Caco-2 (cell line): ENCODE measurements at regions not wholly inside any gene's neighbourhood (a gene's known extent, or its start where the extent isn't known, plus 50 kb on each side); places are given as distances from the start of the nearest gene placed in this dataset.

Experiments
- BruUV-seq: library from RNA; stranded (reverse); fragments of 400-500 nt; replicated peaks from 2 replicates; lab custom pipeline; 2021; lab: Mats Ljungman, UMichigan
- CTCF ChIA-PET: fragments of 300-600 bp; sonication (Branson Sonifier 250); formaldehyde crosslinking; loops from one replicate; lab custom pipeline; 2022; ENCODE audit warnings: antibody characterized with exemption; lab: Charles Lee
- POLR2A ChIA-PET: fragments of 300-600 bp; sonication (Branson Sonifier 250); formaldehyde crosslinking; loops from one replicate; lab custom pipeline; 2022; ENCODE audit warnings: antibody characterized with exemption; lab: Charles Lee
- DNase-seq, 2 experiments: peaks; one replicate each; pipeline versions ENCODE4 v3.0.0 to v3.0.0-alpha.2; 2020 to 2022
- H3K27me3 ChIP-seq: replicated peaks from 2 replicates; pipeline ENCODE4 v1.6.0; 2011; ENCODE audit warnings: low read length; ENCODE audit not compliant: control insufficient read depth, insufficient read depth
- H3K36me3 ChIP-seq: 2 replicates; pipeline ENCODE4 v1.5.1; 2011; ENCODE audit warnings: low read length; ENCODE audit not compliant: control insufficient read depth, insufficient read depth
- H3K4me1 ChIP-seq: fragments of 250-450 bp; sonication (Bioruptor Pico); 2 replicates; pipeline ENCODE4 v1.5.1; 2020; ENCODE audit warnings: mild to moderate bottlenecking
- H3K4me3 ChIP-seq: 2 replicates; pipeline ENCODE4 v1.5.1; 2011; ENCODE audit warnings: low read depth, mild to moderate bottlenecking, control low read depth, low read length
- H3K9me3 ChIP-seq: fragments of 250-450 bp; sonication (Bioruptor Pico); 2 replicates; pipeline ENCODE4 v1.5.1; 2020; ENCODE audit warnings: mild to moderate bottlenecking, moderate library complexity
- H3K27ac Mint-ChIP-seq: one replicate; pipeline ENCODE4 v1.8.0; 2022; ENCODE audit warnings: mixed read lengths; ENCODE audit not compliant: unreplicated experiment
- H3K27me3 Mint-ChIP-seq: one replicate; pipeline ENCODE4 v1.8.0; 2022; ENCODE audit warnings: mixed read lengths; ENCODE audit not compliant: insufficient read depth, unreplicated experiment
- H3K36me3 Mint-ChIP-seq: one replicate; pipeline ENCODE4 v1.8.0; 2022; ENCODE audit warnings: mild to moderate bottlenecking, mixed read lengths; ENCODE audit not compliant: insufficient read depth, unreplicated experiment
- H3K4me1 Mint-ChIP-seq: one replicate; pipeline ENCODE4 v1.8.0; 2022; ENCODE audit warnings: low read depth, mixed read lengths; ENCODE audit not compliant: unreplicated experiment
- H3K4me3 Mint-ChIP-seq: one replicate; pipeline ENCODE4 v1.8.0; 2022; ENCODE audit warnings: mild to moderate bottlenecking, moderate library complexity, mixed read lengths; ENCODE audit not compliant: unreplicated experiment
- H3K9me3 Mint-ChIP-seq: one replicate; pipeline ENCODE4 v1.8.0; 2022; ENCODE audit warnings: mixed read lengths; ENCODE audit not compliant: unreplicated experiment
- intact Hi-C: fragments of 100-400 bp; cut with micrococcal nuclease; formaldehyde crosslinking; loops from one replicate; pipeline ENCODE4 v1.10.0; 2022; ENCODE audit not compliant: unreplicated experiment
- TF ChIP-seq, protein P1 (sequence below), 2 experiments: fragments of 200-600 bp in 1 of 2; IDR thresholded peaks; 1 replicate in 1 of 2; 2 replicates in 1 of 2; pipeline versions ENCODE4 v1.5.1 to v1.8.0; 2011 to 2022; ENCODE audit warnings: antibody characterized with exemption in 1 of 2, control low read depth in 1 of 2, inconsistent platforms in 1 of 2, low read depth in 1 of 2, low read length in 1 of 2, mild to moderate bottlenecking in 1 of 2, moderate library complexity in 1 of 2; ENCODE audit not compliant: insufficient read depth in 1 of 2, severe bottlenecking in 1 of 2, unreplicated experiment in 1 of 2

DNA sequence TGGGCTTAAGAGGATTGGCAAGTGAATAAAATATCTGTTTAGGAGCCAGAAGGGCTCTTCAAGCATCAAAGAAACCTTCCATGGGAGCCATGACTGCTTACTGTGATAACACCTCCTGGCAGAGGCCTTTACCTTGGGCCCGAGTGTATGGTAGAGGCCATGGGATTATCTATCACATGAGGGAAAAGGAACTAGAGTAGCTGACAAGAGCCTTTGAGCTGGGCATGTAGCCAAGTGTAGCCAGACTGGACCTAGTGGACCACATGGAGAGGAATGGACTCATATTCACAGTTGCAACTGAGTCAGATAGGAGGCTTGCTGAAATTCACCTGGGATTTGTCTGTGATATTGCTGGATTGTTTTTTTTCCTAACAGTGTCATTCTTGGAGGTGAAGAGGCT lies 276.0 kb upstream of the ZFHX3 start:
- BruUV-seq, result no TSS peak
- POLR2A ChIA-PET, result no interaction called here
- no peaks in the 10 kb centered on the region; the same call in 1 of the 2 replicates for H3K9me3 ChIP-seq
- no peaks in the 10 kb centered on the region for H3K36me3 Mint-ChIP-seq
- H3K27me3 ChIP-seq, result no peaks in the 10 kb centered on the region
- H3K4me3 ChIP-seq, result no peak overlapping the region
- H3K4me3 Mint-ChIP-seq, result no peak overlapping the region
- TF ChIP-seq, protein P1, sequence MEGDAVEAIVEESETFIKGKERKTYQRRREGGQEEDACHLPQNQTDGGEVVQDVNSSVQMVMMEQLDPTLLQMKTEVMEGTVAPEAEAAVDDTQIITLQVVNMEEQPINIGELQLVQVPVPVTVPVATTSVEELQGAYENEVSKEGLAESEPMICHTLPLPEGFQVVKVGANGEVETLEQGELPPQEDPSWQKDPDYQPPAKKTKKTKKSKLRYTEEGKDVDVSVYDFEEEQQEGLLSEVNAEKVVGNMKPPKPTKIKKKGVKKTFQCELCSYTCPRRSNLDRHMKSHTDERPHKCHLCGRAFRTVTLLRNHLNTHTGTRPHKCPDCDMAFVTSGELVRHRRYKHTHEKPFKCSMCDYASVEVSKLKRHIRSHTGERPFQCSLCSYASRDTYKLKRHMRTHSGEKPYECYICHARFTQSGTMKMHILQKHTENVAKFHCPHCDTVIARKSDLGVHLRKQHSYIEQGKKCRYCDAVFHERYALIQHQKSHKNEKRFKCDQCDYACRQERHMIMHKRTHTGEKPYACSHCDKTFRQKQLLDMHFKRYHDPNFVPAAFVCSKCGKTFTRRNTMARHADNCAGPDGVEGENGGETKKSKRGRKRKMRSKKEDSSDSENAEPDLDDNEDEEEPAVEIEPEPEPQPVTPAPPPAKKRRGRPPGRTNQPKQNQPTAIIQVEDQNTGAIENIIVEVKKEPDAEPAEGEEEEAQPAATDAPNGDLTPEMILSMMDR (IDR thresholded peaks at IDR 0.05; ENCODE audit: insufficient read depth in 1 of 2, low read depth in 1 of 2, low read length in 1 of 2, severe bottlenecking in 1 of 2, unreplicated experiment in 1 of 2), result no peak
- peaks cover 4% of the 10 kb centered on the region for H3K27me3 Mint-ChIP-seq
- H3K4me1 ChIP-seq, result peaks cover 16% of the 10 kb centered on the region
- CTCF ChIA-PET, result no interaction called here
- no peaks in the 10 kb centered on the region for H3K4me1 Mint-ChIP-seq
- H3K36me3 ChIP-seq, result no peaks in the 10 kb centered on the region
- no peaks in the 10 kb centered on the region for H3K9me3 Mint-ChIP-seq
- H3K27ac Mint-ChIP-seq, result no peak overlapping the region
- intact Hi-C loops, result no loop called here
- no peak for DNase-seq

DNA sequence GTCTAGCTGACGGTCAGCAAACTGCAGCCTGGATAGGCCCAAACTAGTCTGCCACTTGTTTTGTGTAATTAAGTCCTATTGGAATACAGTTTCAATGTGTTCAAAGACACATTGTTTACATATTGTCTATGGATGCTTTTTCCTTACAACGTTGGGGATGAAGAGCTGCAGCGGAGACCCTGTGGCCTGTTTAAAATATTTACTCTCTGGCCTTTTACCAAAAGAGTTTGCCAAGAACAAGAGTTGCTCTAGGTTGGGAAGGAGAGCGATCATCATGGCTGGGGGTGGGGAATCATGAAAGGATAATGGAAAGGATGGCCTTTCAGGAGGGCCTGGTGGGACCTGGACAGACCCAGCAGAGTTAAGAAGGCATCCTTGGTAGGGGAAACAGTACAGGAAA lies 274.9 kb upstream of the ZFHX3 start:
- no peak overlapping the region for H3K4me3 ChIP-seq
- TF ChIP-seq, protein P1 (IDR thresholded peaks at IDR 0.05; ENCODE audit: insufficient read depth in 1 of 2, low read depth in 1 of 2, low read length in 1 of 2, severe bottlenecking in 1 of 2, unreplicated experiment in 1 of 2), result no peak
- H3K27me3 ChIP-seq, result no peaks in the 10 kb centered on the region
- Mint-ChIP-seq H3K4me3 (no peak overlapping the region), H3K36me3 (no peaks in the 10 kb centered on the region), H3K4me1 (no peaks in the 10 kb centered on the region), H3K27ac (no peak overlapping the region), H3K27me3 (peaks cover 4% of the 10 kb centered on the region), H3K9me3 (no peaks in the 10 kb centered on the region)
- no peaks in the 10 kb centered on the region for H3K36me3 ChIP-seq
- H3K9me3 ChIP-seq, result no peaks in the 10 kb centered on the region; the same call in 1 of the 2 replicates
- DNase-seq, result no peak
- ChIA-PET POLR2A (no interaction called here), CTCF (no interaction called here)
- no TSS peak for BruUV-seq
- peaks cover 16% of the 10 kb centered on the region for H3K4me1 ChIP-seq
- intact Hi-C loops, result no loop called here

DNA sequence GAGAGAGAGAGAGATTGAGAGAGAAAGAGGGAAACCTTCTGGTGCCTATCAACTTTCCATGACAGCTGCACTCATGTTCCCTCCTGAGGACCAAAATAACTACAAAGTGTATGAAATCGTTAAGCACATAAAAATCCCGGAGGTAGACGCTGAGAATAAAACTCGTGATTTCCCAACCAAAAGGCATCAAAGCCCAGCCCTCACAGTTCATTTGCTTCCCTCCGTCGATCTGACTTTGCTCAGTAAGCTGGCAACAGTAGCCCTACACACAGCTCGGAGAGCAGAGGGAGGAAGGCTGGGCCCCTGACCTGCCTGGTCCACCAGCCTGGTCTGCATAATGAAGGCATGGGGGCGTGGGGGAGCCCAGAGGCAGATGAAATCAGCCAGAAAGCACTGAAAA lies 273.9 kb upstream of the ZFHX3 start:
- CTCF ChIA-PET, result no interaction called here
- intact Hi-C loops, result no loop called here
- no TSS peak for BruUV-seq

More for the DNA sequence above, 273.9 kb upstream of the ZFHX3 start:
- Mint-ChIP-seq H3K27me3 (peaks cover 4% of the 10 kb centered on the region), H3K27ac (no peak overlapping the region), H3K4me3 (no peak overlapping the region), H3K36me3 (no peaks in the 10 kb centered on the region), H3K4me1 (no peaks in the 10 kb centered on the region), H3K9me3 (no peaks in the 10 kb centered on the region)
- no peaks in the 10 kb centered on the region for H3K9me3 ChIP-seq
- H3K36me3 ChIP-seq, result no peaks in the 10 kb centered on the region
- DNase-seq, result no peak
- H3K27me3 ChIP-seq, result no peaks in the 10 kb centered on the region
- H3K4me1 ChIP-seq, result peaks cover 10% of the 10 kb centered on the region
- H3K4me3 ChIP-seq, result no peak overlapping the region
- POLR2A ChIA-PET, result no interaction called here
- TF ChIP-seq, protein P1 (IDR thresholded peaks at IDR 0.05; ENCODE audit: insufficient read depth in 1 of 2, low read depth in 1 of 2, low read length in 1 of 2, severe bottlenecking in 1 of 2, unreplicated experiment in 1 of 2), result no peak
